HepG2 (cell line): ENCODE measurements at regions not wholly inside any gene's neighbourhood (a gene's known extent, or its start where the extent isn't known, plus 50 kb on each side); places are given as distances from the start of the nearest gene placed in this dataset.

Experiments used
- BRD4 ChIP-seq: sonication (generic); formaldehyde crosslinking; IDR thresholded peaks from 2 replicates; pipeline ENCODE4 v1.4.0; 2020; ENCODE audit warnings: missing genetic modification reagents
- ETV6 ChIP-seq: sonication (generic); formaldehyde crosslinking; conservative IDR thresholded peaks from 2 replicates; pipeline ENCODE4 v1.4.0; 2020; ENCODE audit warnings: missing genetic modification reagents
- GATAD2A ChIP-seq: IDR thresholded peaks from 2 replicates; pipeline ENCODE4 v1.6.1; 2016
- KLF16 ChIP-seq, 2 experiments: sonication (generic) in 1 of 2; formaldehyde crosslinking in 1 of 2; IDR thresholded peaks; 2 replicates each; pipeline versions ENCODE4 v1.6.1 to v1.8.0; 2016 to 2023; ENCODE audit warnings: missing genetic modification reagents in 2 of 2, missing compliant biosample characterization in 1 of 2
- NR2F6 ChIP-seq, 2 experiments: IDR thresholded peaks; 2 replicates each; pipeline ENCODE4 v1.6.1; 2016; ENCODE audit warnings: antibody characterized with exemption in 1 of 2, mild to moderate bottlenecking in 1 of 2
- POLR2AphosphoS5 ChIP-seq: IDR thresholded peaks from 2 replicates; pipeline ENCODE4 v1.6.1; 2012; ENCODE audit warnings: low read depth, low read length
- RFX1 ChIP-seq: fragments of 450-650 bp; IDR thresholded peaks from 2 replicates; pipeline ENCODE4 v1.6.1; 2017
- ZNF577 ChIP-seq: sonication (generic); formaldehyde crosslinking; IDR thresholded peaks from 2 replicates; pipeline ENCODE4 v1.4.0; 2020; ENCODE audit warnings: mild to moderate bottlenecking, low read depth, missing genetic modification reagents, borderline replicate concordance
- ZNF615 ChIP-seq: sonication (generic); formaldehyde crosslinking; IDR thresholded peaks from 2 replicates; pipeline ENCODE4 v1.5.0; 2020; ENCODE audit warnings: mild to moderate bottlenecking, missing genetic modification reagents, borderline replicate concordance
- TF ChIP-seq, protein P1 (sequence below): sonication (generic); formaldehyde crosslinking; IDR thresholded peaks from 2 replicates; pipeline ENCODE4 v1.4.0; 2020; ENCODE audit warnings: missing genetic modification reagents

DNA sequence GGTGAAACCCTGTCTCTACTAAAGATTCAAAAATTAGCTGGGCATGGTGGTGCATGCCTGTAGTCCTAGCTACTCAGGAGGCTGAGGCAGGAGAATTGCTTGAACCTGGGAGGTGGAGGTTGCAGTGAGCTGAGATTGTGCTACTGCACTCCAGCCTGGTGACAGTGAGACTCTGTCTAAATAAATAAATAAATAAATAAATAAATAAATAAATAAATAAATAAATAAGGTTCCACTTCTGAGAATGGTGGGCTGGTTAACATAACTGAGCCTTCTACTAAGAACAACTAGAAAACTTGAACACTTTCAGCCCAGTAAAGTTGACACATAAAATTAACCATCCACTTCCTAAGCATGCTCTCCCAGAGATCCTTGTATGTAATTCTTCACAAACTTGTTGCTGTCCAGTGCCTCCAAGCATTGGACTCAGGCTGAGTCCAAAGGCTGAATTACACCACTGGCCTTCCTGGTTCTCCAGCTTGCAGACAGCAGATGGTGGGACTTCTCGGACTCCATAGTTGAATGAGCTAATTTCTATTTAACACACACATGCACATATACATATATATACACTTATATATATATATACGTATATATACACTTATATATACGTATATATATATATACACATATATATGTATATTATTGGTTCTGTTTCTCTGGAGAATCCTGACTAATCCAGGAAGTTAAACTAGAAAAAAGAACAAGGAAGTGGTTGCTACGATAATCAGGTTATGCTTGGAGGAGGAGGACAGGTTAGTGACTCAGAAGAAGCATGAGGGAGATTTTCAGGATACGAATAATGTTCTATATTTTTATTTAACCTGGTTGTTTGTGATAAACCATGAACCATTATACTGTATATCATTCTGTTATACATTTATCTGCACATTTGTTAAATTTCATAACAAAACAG is 348.8 kb downstream of the METTL4 start:
- TF ChIP-seq, protein P1, sequence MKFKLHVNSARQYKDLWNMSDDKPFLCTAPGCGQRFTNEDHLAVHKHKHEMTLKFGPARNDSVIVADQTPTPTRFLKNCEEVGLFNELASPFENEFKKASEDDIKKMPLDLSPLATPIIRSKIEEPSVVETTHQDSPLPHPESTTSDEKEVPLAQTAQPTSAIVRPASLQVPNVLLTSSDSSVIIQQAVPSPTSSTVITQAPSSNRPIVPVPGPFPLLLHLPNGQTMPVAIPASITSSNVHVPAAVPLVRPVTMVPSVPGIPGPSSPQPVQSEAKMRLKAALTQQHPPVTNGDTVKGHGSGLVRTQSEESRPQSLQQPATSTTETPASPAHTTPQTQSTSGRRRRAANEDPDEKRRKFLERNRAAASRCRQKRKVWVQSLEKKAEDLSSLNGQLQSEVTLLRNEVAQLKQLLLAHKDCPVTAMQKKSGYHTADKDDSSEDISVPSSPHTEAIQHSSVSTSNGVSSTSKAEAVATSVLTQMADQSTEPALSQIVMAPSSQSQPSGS (CRISPR knock-in tag), result no peak
- TF ChIP-seq KLF16 (CRISPR knock-in tag; IDR thresholded peaks at IDR 0.05) (no peak), ZNF615 (no peak), ZNF577 (CRISPR knock-in tag) (no peak), ETV6 (no peak), GATAD2A (CRISPR knock-in tag) (no peak), NR2F6 (IDR thresholded peaks at IDR 0.05) (no peak), NR2F6 (CRISPR knock-in tag; IDR thresholded peaks at IDR 0.05) (no peak), POLR2AphosphoS5 (no peak), BRD4 (CRISPR knock-in tag) (no peak), RFX1 (no peak)
